ENCODE measurements at regions not wholly inside any gene's neighbourhood (a gene's known extent, or its start where the extent isn't known, plus 50 kb on each side); places are given as distances from the start of the nearest gene placed in this dataset.
"Not testable (repeated sequence)": the region's sequence is repeated elsewhere in the genome, so short reads cannot be mapped to it uniquely, and the experiment has no call there.

GRCh38 chr2:5203134-5203755, 488.9 kb upstream of the SOX11 start:
- no peak for DNase-seq (ENCODE audit: low read depth)
- in situ Hi-C loops (cut with HindIII; ENCODE audit: low pct_unique_long_range_greater_than_20kb, low sequenced_read_pairs) = no loop called here

GRCh38 chr2:5206742-5207141, 485.4 kb upstream of the SOX11 start:
- DNase-seq (ENCODE audit: low read depth); in situ Hi-C loops (cut with HindIII; ENCODE audit: low pct_unique_long_range_greater_than_20kb, low sequenced_read_pairs): not testable (repeated sequence)

GRCh38 chr2:5215989-5216607, 476.1 kb upstream of the SOX11 start:
- in situ Hi-C loops (cut with HindIII; ENCODE audit: low pct_unique_long_range_greater_than_20kb, low sequenced_read_pairs) = no loop called here

DNA sequence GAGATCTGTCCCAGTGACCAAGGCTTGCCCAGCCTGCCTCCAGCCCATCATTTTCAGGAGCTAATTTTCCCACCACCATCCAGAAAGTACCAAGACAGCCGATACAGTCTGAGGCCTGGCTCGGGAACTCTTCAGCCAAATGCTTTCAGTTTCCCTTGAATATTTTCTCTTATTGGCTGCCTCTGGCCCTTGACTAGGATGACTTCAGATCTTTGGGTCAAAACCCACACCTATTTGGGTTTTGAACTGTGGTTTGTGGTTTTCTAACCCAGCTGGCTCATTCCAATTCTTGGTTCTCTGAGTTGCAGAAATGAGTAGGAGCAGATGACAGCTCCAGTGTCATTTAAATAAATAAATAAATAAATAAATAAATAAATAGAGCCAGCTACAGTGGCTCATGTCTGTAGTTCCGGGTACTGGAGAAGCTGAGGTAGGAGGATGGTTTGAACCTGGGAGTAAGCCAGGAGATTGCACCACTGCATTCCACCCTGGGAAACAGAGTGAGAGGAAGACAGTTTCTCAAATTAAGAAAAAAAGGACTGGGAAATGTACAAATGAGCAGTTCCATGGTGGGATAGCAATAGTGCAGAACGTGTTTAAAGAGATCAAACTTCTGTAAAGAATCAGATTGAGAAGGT, 465.0 kb upstream of the SOX11 start:
- DNase-seq (ENCODE audit: low read depth) = no peak
- in situ Hi-C loops (cut with HindIII; ENCODE audit: low pct_unique_long_range_greater_than_20kb, low sequenced_read_pairs) = no loop called here

More at GRCh38 chr2:5215989-5216607, 476.1 kb upstream of the SOX11 start:
- no peak for DNase-seq (ENCODE audit: low read depth)

DNA sequence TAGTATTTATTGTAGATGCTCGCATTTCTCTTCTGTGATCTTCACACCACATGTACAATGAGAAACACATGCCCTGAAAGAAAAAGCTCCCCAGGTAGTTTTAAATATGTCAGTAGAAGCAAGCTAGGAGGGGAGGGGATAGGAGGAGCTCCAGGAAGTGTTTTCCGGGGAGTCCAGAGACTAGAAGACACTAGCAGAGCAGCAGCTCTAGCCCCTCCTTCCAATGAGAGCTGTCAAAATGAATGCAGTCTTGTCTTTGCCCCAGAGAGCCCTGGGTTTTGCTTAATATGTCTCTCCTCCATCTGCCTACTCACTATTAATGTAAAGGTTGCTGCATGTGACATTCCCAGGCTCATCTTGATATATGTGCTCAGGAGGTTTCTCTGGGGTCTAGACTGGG, 462.6 kb upstream of the SOX11 start:
- no peak for DNase-seq (ENCODE audit: low read depth)
- in situ Hi-C loops (cut with HindIII; ENCODE audit: low pct_unique_long_range_greater_than_20kb, low sequenced_read_pairs) = no loop called here

DNA sequence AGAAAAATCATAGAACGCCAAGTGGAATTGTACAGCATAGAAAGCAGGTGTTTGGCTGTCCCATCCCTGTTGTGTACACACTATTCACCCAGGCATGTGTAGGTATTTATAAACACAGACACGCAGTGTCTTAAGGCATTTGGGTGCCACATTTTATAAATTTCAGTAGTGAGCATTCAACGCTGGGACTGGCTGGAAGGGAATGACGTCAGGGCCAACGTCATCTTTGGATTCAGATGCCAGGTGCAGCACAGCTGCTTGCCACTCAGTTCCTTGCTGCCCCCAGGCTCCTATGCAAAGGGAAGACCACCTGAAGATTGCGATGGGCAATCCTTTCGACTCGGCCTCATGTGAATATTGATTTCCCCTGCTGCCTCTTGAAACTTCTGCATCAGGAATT, 461.7 kb upstream of the SOX11 start:
- DNase-seq (ENCODE audit: low read depth) = no peak

GRCh38 chr2:5230855-5231254, 461.3 kb upstream of the SOX11 start:
- in situ Hi-C loops (cut with HindIII; ENCODE audit: low pct_unique_long_range_greater_than_20kb, low sequenced_read_pairs) = no loop called here
- DNase-seq (ENCODE audit: low read depth) = no peak

More for the DNA sequence above, 461.7 kb upstream of the SOX11 start:
- in situ Hi-C loops (cut with HindIII; ENCODE audit: low pct_unique_long_range_greater_than_20kb, low sequenced_read_pairs) = no loop called here

GRCh38 chr2:5231287-5231686, 460.9 kb upstream of the SOX11 start:
- DNase-seq (ENCODE audit: low read depth) = no peak
- in situ Hi-C loops (cut with HindIII; ENCODE audit: low pct_unique_long_range_greater_than_20kb, low sequenced_read_pairs) = no loop called here

DNA sequence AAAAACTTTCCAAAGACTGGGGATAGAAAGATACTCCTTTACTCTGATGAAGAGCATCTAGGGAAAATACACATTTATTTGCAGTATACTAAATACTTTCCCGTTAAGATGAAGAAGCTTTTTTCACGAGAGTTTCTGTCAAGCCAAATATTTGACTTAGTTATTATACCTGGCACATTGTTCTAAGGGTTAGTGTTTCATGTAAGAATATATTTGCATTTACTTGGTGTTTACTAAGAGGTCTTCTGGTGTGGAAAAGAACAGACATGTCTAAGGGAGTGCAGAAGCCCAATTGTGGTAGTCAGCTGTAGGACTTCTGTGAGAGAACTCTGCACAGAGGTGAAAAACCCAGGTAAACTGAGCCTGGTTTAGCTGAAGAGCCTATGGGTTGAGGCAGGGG, 457.6 kb upstream of the SOX11 start:
- DNase-seq (ENCODE audit: low read depth) = no peak
- in situ Hi-C loops (cut with HindIII; ENCODE audit: low pct_unique_long_range_greater_than_20kb, low sequenced_read_pairs) = no loop called here

DNA sequence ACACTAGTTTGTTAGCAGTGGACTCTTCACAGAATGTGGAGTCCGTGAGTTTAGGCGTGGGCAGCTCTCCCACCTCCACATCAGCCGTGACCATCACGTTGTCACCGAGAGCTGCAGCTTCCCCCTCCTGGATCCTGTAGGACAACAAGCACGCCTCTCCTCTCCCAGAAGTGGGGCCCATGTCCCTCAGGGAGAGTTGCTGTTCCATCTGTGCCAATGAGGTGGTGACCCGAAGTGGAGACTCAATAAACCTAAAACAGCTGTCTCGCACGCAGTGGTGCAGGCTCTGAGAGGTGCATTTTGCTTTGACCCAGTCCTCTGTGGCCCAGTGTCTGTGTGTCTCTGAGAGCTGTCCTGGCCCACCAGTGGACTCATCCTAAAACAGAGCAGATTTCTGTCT, 456.5 kb upstream of the SOX11 start:
- in situ Hi-C loops (cut with HindIII; ENCODE audit: low pct_unique_long_range_greater_than_20kb, low sequenced_read_pairs) = no loop called here
- no peak for DNase-seq (ENCODE audit: low read depth)

- DNase-seq (ENCODE audit: low read depth) = no peak
- in situ Hi-C loops (cut with HindIII; ENCODE audit: low pct_unique_long_range_greater_than_20kb, low sequenced_read_pairs) = no loop called here
Observed at GRCh38 chr2:5236249-5236648, 455.9 kb upstream of the SOX11 start.

DNA sequence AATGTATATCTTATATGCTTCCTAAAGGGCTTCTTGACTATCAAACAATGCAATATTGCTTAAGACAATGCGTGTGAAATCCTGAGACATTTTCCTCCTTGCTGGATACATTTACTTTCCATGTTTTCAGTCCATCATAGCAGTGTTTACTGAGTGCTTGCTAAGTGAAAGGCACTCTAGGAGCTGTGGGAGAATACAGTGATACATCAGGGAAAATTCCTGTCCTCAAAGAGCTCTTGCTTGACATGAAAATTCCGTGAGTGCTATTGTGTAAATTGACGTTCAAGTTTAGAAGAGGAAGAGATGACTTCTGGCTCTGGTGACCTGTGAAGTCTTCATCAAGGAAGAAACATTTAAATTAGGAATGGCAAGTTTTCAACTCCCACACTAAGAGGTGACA, 449.4 kb upstream of the SOX11 start:
- in situ Hi-C loops (cut with HindIII; ENCODE audit: low pct_unique_long_range_greater_than_20kb, low sequenced_read_pairs) = no loop called here
- no peak for DNase-seq (ENCODE audit: low read depth)

- in situ Hi-C loops (cut with HindIII; ENCODE audit: low pct_unique_long_range_greater_than_20kb, low sequenced_read_pairs) = no loop called here
Observed at GRCh38 chr2:5250482-5250881, 441.7 kb upstream of the SOX11 start.

DNA sequence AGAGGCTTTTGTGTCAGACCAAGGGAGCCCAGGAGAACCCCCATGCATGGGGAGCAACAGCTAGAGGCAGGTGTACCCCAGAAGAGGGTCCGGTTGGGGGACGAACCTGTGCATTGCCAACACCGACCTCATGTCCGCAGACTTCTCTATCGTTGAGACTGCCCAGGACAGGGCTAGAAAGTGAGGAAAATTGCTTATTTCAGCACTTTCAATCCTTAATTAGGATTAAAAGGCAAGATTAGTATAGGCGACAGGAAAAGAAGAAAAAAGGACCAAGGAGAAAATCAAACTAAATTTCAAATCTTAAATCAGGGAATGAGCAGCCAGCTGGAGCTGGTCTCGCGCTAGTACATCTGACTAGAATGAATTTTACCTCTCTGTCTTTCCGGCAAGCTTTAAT, 438.9 kb upstream of the SOX11 start:
- in situ Hi-C loops (cut with HindIII; ENCODE audit: low pct_unique_long_range_greater_than_20kb, low sequenced_read_pairs) = no loop called here

More at GRCh38 chr2:5250482-5250881, 441.7 kb upstream of the SOX11 start:
- DNase-seq (ENCODE audit: low read depth) = peak; percentile 3

GRCh38 chr2:5254791-5255332, 437.3 kb upstream of the SOX11 start:
- in situ Hi-C loops (cut with HindIII; ENCODE audit: low pct_unique_long_range_greater_than_20kb, low sequenced_read_pairs) = no loop called here
- no peak for DNase-seq (ENCODE audit: low read depth)

More for the DNA sequence above, 438.9 kb upstream of the SOX11 start:
- no peak for DNase-seq (ENCODE audit: low read depth)

DNA sequence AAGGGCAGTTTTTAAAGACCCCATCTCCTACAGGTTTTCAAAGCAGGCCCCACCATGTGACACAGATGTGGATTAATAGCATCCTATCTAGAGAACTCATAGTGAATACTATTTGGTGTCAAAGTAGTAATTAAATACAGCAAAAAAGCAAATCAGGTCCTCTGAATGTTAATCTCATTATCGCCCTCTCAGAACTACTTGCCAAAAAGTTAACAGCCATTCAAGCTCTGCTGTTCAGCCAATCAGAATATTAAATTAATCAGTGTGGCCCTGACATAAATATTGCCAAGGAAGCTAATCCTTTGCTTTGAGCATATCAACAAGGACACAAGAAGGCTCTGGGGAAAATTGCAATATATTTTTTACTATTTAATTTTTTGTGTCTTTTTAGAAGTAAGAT, 428.9 kb upstream of the SOX11 start:
- in situ Hi-C loops (cut with HindIII; ENCODE audit: low pct_unique_long_range_greater_than_20kb, low sequenced_read_pairs) = no loop called here
- no peak for DNase-seq (ENCODE audit: low read depth)

GRCh38 chr2:5264361-5264760, 427.8 kb upstream of the SOX11 start:
- no peak for DNase-seq (ENCODE audit: low read depth)
- in situ Hi-C loops (cut with HindIII; ENCODE audit: low pct_unique_long_range_greater_than_20kb, low sequenced_read_pairs) = no loop called here

GRCh38 chr2:5285061-5285460, 407.1 kb upstream of the SOX11 start:
- in situ Hi-C loops (cut with HindIII; ENCODE audit: low pct_unique_long_range_greater_than_20kb, low sequenced_read_pairs) = no loop called here
- DNase-seq (ENCODE audit: low read depth) = no peak

Measured in Caki2 (cell line).